ENCODE measurements at regions not wholly inside any gene's neighbourhood (a gene's known extent, or its start where the extent isn't known, plus 50 kb on each side); places are given as distances from the start of the nearest gene placed in this dataset.

GRCh38 chr12:25811656-25812126 is 146.8 kb upstream of the RASSF8 start:
- Histone ChIP-seq H2BK5ac (ENCODE audit: insufficient read length, low read length) (no peak overlapping the region), H2BK12ac (ENCODE audit: insufficient read length, low read depth, low read length) (no peak overlapping the region), H3K23me2 (ENCODE audit: insufficient read length, low read depth, low read length, poor library complexity, severe bottlenecking) (no peaks in the 10 kb centered on the region), H3K4me1 (ENCODE audit: insufficient read depth, low read length) (no peaks in the 10 kb centered on the region), H3K4ac (ENCODE audit: low read depth, low read length) (no peak overlapping the region), H3K56ac (ENCODE audit: insufficient read length, low read depth, low read length) (no peak overlapping the region), H3K4me2 (ENCODE audit: insufficient read depth, insufficient read length, low read length) (no peak overlapping the region), H2AK5ac (ENCODE audit: insufficient read length, low read length) (no peak overlapping the region), H2BK120ac (ENCODE audit: low read depth, low read length, poor library complexity, severe bottlenecking) (no peak overlapping the region), H2AFZ (ENCODE audit: low read length) (no peak overlapping the region), H4K8ac (replicated peaks; ENCODE audit: insufficient read length, low read depth, low read length) (no peak overlapping the region), H3K79me1 (ENCODE audit: insufficient read depth, low read depth, low read length, poor library complexity, severe bottlenecking) (no peaks in the 10 kb centered on the region), H2BK15ac (ENCODE audit: low read depth, low read length) (no peak overlapping the region), H4K20me1 (ENCODE audit: control insufficient read depth, insufficient read depth, insufficient read length) (no peaks in the 10 kb centered on the region), H3K79me2 (ENCODE audit: insufficient read depth, low read length) (no peaks in the 10 kb centered on the region), H4K5ac (ENCODE audit: insufficient read length, low read depth, low read length) (no peak overlapping the region), H3K27ac (ENCODE audit: insufficient read length, low read depth, low read length) (no peak overlapping the region), H3K9ac (ENCODE audit: extremely low read depth, insufficient read length, low read length) (no peak overlapping the region), H3K27me3 (ENCODE audit: insufficient read depth, low read length) (no peaks in the 10 kb centered on the region), H4K91ac (ENCODE audit: insufficient read length, low read depth, low read length) (no peak overlapping the region), H3K23ac (ENCODE audit: insufficient read length, low read depth, low read length) (no peak overlapping the region), H2BK20ac (ENCODE audit: low read depth, low read length, poor library complexity, severe bottlenecking) (no peak overlapping the region), H3K18ac (ENCODE audit: insufficient read length, low read depth, low read length) (no peak overlapping the region), H3K9me3 (ENCODE audit: control insufficient read depth, low read depth, low read length) (no peaks in the 10 kb centered on the region), H3T11ph (ENCODE audit: low read length) (no peak overlapping the region), H3K14ac (ENCODE audit: insufficient read depth, low read length) (no peak overlapping the region)
- no peaks in the 10 kb centered on the region for H3K4me1 Mint-ChIP-seq
- no peak overlapping the region for H3K27ac Mint-ChIP-seq
- no peak for DNase-seq
- WGBS (ENCODE audit: extremely low coverage, insufficient read length, low lambda C conversion rate) = no CpG with 5 or more reads among the region's 5 CpGs
- H3K27me3 Mint-ChIP-seq (ENCODE audit: low read depth) = no peaks in the 10 kb centered on the region
- peaks cover 0 to 6% of the 10 kb centered on the region in 2 experiments; a peak in 3 of 5 replicates for H3K9me3 Mint-ChIP-seq
- no peak overlapping the region for H3K4me3 Mint-ChIP-seq
- 0 out of 7 replicates have a peak, but pooled peaks cover 0 to 2% (median 0%) of the 10 kb centered on the region in 3 experiments for H3K36me3 Mint-ChIP-seq (ENCODE audit: insufficient read depth in 1 of 3, low read depth in 3 of 3)
- TF ChIP-seq CTCF (conservative IDR thresholded peaks at IDR 0.05) = no peak
